BE2C (cell line): ENCODE measurements at regions not wholly inside any gene's neighbourhood (a gene's known extent, or its start where the extent isn't known, plus 50 kb on each side); places are given as distances from the start of the nearest gene placed in this dataset.
"Not testable (repeated sequence)": the region's sequence is repeated elsewhere in the genome, so short reads cannot be mapped to it uniquely, and the experiment has no call there.

Source experiments
- DNase-seq: peaks from one replicate; pipeline ENCODE4 v3.0.0-alpha.2; 2020
- H3K27me3 ChIP-seq: fragments of 250-450 bp; sonication (Bioruptor Pico); 2 replicates; pipeline ENCODE4 v1.5.1; 2020; ENCODE audit warnings: mild to moderate bottlenecking
- H3K36me3 ChIP-seq: fragments of 250-450 bp; sonication (Bioruptor Pico); 2 replicates; pipeline ENCODE4 v1.5.1; 2020; ENCODE audit warnings: mild to moderate bottlenecking
- H3K4me1 ChIP-seq: fragments of 250-450 bp; sonication (Bioruptor Pico); 2 replicates; pipeline ENCODE4 v1.5.1; 2020
- H3K4me3 ChIP-seq: 2 replicates; pipeline ENCODE4 v1.5.1; 2011; ENCODE audit warnings: low read depth, low read length
- H3K9me3 ChIP-seq: fragments of 250-450 bp; sonication (Bioruptor Pico); 2 replicates; pipeline ENCODE4 v1.5.1; 2020
- TF ChIP-seq, protein P1 (sequence below): IDR thresholded peaks from 2 replicates; pipeline ENCODE4 v1.5.1; 2012; ENCODE audit warnings: mild to moderate bottlenecking, low read depth, low read length

DNA sequence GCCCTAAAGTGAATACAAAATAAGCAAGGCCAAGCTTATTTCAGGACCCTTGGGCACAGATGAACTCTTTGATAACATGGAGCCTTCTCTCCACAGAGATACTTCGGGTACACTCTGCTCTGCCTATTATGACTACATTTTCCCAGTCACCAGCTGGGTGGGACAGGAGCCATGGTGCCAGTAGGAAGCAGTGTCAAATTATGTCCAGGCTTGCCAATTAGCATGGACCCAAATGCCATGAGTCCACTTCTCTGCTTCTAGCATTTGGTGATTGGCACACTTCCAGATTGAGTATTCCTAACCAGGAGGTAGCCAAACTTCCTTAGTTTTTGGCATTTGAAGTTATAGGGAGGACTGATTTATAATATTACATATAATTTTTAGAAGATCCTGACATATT, 513.8 kb upstream of the HTR1E start:
- Histone ChIP-seq H3K9me3 (no peaks in the 10 kb centered on the region), H3K4me1 (no peaks in the 10 kb centered on the region)
- TF ChIP-seq, protein P1, sequence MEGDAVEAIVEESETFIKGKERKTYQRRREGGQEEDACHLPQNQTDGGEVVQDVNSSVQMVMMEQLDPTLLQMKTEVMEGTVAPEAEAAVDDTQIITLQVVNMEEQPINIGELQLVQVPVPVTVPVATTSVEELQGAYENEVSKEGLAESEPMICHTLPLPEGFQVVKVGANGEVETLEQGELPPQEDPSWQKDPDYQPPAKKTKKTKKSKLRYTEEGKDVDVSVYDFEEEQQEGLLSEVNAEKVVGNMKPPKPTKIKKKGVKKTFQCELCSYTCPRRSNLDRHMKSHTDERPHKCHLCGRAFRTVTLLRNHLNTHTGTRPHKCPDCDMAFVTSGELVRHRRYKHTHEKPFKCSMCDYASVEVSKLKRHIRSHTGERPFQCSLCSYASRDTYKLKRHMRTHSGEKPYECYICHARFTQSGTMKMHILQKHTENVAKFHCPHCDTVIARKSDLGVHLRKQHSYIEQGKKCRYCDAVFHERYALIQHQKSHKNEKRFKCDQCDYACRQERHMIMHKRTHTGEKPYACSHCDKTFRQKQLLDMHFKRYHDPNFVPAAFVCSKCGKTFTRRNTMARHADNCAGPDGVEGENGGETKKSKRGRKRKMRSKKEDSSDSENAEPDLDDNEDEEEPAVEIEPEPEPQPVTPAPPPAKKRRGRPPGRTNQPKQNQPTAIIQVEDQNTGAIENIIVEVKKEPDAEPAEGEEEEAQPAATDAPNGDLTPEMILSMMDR = no peak

DNA sequence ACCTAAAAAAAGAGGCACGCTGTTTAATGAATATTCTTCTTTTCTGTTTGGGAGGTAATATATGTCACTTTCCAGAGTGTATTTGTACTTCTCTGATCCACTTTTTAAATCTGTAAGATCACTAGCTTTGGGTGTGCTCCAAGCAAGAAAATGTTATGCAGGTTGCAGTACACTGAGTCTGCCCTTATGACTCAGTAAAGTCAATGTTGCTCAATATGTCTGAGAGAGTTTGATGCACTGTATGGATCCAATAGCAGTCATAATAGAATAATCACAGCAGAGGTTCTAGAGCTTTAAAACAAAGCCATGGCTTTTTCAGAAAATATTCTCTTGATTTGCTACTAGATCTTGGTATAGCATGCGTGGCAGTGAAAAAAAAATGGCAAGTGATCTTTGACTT, 525.3 kb upstream of the HTR1E start:
- no peak for DNase-seq

More for the DNA sequence above, 513.8 kb upstream of the HTR1E start:
- Histone ChIP-seq H3K27me3 (no peaks in the 10 kb centered on the region), H3K4me3 (no peak overlapping the region), H3K36me3 (no peaks in the 10 kb centered on the region)
- no peak for DNase-seq

DNA sequence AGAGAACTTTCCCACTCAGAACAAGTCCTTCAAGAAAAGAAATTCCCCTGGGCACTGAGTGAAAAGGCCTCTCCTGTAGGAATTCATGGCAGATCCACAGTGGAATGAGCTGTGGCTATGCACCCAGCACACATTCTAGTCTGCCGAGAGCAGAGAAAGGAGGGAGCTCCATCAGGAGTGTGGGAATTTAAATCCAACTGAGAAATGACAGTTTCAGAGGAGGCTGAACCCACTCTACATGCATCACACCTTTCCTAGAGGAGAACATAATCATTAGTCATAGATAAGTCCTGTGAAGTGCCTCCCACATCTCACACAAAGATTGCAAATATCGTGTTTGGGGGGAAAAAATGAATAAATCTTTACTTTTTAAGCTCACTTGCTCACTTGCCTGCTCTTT, 530.2 kb upstream of the HTR1E start:
- no peak for DNase-seq
- TF ChIP-seq, protein P1 = no peak
- Histone ChIP-seq H3K4me1 (no peaks in the 10 kb centered on the region), H3K4me3 (no peak overlapping the region), H3K9me3 (no peaks in the 10 kb centered on the region), H3K27me3 (no peaks in the 10 kb centered on the region), H3K36me3 (no peaks in the 10 kb centered on the region)

More for the DNA sequence above, 525.3 kb upstream of the HTR1E start:
- H3K36me3 ChIP-seq = no peaks in the 10 kb centered on the region
- no peak overlapping the region for H3K4me3 ChIP-seq
- H3K27me3 ChIP-seq = no peaks in the 10 kb centered on the region
- H3K4me1 ChIP-seq = no peaks in the 10 kb centered on the region
- no peaks in the 10 kb centered on the region for H3K9me3 ChIP-seq
- TF ChIP-seq, protein P1 = no peak

DNA sequence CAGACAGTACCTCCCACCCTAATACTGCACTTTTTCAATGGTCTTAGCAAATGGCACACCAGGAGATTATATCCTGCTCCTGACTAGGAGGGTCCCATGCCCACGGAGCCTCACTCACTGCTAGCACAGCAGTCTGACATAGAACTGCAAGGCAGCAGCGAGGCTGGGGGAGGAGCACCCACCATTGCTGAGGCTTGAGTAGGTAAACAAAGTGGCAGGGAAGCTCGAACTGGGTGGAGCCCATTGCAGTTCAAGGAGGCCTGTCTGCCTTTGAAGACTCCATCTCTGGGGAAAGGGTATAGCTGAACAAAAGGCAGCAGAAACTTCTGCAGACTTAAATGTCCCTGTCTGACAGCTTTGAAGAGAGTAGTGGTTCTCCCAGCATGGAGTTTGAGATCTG, 544.5 kb upstream of the HTR1E start:
- not testable (repeated sequence) for H3K9me3 ChIP-seq, H3K36me3 ChIP-seq, H3K27me3 ChIP-seq, DNase-seq, H3K4me1 ChIP-seq, H3K4me3 ChIP-seq

DNA sequence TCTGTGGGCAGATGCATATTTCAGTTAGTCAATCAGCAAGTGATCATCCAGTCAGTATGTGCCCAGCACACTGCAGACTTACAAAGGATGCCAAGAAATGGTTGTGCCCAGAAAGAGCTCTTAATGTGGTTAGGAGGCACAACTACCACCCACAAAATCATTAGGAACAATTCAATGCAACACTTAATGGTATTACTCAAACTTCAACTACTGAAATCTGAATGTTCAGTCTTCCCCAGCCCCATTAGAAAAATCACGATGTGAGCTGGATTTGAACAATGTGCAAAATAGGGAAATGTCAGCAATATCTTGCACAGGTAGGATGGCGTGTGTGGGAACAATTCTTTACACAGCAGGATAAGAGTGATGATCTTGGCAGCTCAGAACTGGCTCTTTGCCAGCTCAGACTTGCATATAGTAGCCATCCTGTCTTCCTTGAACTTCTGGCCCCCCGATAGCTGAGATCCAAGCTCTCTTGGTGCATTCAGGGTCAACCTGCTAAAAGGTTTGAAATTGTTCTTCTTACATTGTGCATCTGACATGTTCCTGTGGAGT, 556.7 kb upstream of the HTR1E start:
- TF ChIP-seq, protein P1 = no peak
- H3K4me3 ChIP-seq = no peak overlapping the region
- no peak for DNase-seq
- H3K36me3 ChIP-seq = no peaks in the 10 kb centered on the region
- H3K9me3 ChIP-seq = no peaks in the 10 kb centered on the region
- no peaks in the 10 kb centered on the region for H3K4me1 ChIP-seq
- no peaks in the 10 kb centered on the region for H3K27me3 ChIP-seq

DNA sequence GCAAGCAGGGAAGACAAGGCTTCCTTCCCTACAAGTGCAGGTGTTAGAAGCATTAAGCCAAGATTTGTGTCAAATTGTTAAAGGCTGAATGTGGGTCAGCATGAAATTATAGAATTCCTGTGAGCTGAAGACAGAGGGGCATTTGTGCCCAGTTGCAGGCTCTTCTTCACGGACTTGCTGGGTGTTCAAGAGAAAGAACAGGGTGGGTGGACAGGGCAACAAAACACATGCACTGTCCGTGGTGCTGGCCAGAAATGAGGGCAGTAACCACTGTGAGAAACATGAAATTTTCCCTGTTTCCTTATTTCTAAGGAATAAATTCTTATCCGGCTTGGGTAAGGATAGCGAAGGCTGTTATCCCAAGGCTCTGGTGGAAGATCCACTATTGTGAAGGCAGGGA, 579.5 kb upstream of the HTR1E start:
- no peaks in the 10 kb centered on the region for H3K27me3 ChIP-seq
- H3K4me1 ChIP-seq = peaks cover 3% of the 10 kb centered on the region; the same call in 1 of the 2 replicates
- H3K36me3 ChIP-seq = no peaks in the 10 kb centered on the region
- TF ChIP-seq, protein P1 = no peak
- H3K9me3 ChIP-seq = no peaks in the 10 kb centered on the region
- no peak overlapping the region for H3K4me3 ChIP-seq
- DNase-seq = no peak

DNA sequence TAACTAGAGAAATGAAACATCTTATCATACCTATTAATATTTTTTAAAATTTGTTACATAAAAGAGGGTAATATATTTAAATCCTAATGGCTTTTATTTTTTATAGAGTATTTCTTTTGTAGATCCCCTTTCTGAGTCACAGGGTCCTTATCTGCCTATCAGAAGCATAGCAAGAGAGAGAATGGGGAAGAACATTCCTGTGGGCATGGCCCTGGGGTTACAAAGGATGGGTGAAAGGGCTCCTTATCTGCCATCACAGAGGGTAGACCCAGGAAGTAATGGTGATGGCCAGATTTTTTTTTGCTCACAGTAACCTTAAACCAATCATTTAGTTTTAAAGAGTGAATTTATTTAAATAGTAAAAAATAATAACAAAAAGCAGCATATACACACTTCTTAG, 582.1 kb upstream of the HTR1E start:
- TF ChIP-seq, protein P1 = no peak
- H3K36me3 ChIP-seq = no peaks in the 10 kb centered on the region
- no peak for DNase-seq
- H3K27me3 ChIP-seq = no peaks in the 10 kb centered on the region
- H3K4me1 ChIP-seq = peaks cover 6% of the 10 kb centered on the region; the same call in 1 of the 2 replicates
- H3K4me3 ChIP-seq = no peak overlapping the region
- H3K9me3 ChIP-seq = no peaks in the 10 kb centered on the region
